HEK293 (cell line): ENCODE measurements at regions not wholly inside any gene's neighbourhood (a gene's known extent, or its start where the extent isn't known, plus 50 kb on each side); places are given as distances from the start of the nearest gene placed in this dataset.

Experiments
- CTCF ChIP-seq: fragments of 450-650 bp; formaldehyde crosslinking; IDR thresholded peaks from 2 replicates; pipeline ENCODE4 v1.5.1; 2016; ENCODE audit warnings: missing biosample characterization, missing genetic modification characterization
- KLF9 ChIP-seq: fragments of 450-650 bp; formaldehyde crosslinking; IDR thresholded peaks from 2 replicates; pipeline ENCODE4 v1.5.1; 2016; ENCODE audit warnings: missing biosample characterization, missing genetic modification characterization, low read depth
- REST ChIP-seq: fragments of 450-650 bp; formaldehyde crosslinking; IDR thresholded peaks from 2 replicates; pipeline ENCODE4 v1.5.1; 2016; ENCODE audit warnings: missing biosample characterization, missing genetic modification characterization
- SALL2 ChIP-seq: fragments of 450-650 bp; formaldehyde crosslinking; IDR thresholded peaks from 2 replicates; pipeline ENCODE4 v1.5.0; 2017; ENCODE audit warnings: missing biosample characterization, mild to moderate bottlenecking, missing genetic modification characterization, borderline replicate concordance
- TCF7L2 ChIP-seq: IDR thresholded peaks from 2 replicates; pipeline ENCODE4 v1.6.1; 2011; ENCODE audit warnings: low read depth, mild to moderate bottlenecking, inconsistent platforms, low read length, moderate library complexity, borderline replicate concordance
- TSHZ1 ChIP-seq: fragments of 450-650 bp; formaldehyde crosslinking; IDR thresholded peaks from 2 replicates; pipeline ENCODE4 v1.5.1; 2016; ENCODE audit warnings: missing biosample characterization, missing genetic modification characterization, borderline replicate concordance
- YY1 ChIP-seq: fragments of 450-650 bp; formaldehyde crosslinking; IDR thresholded peaks from 2 replicates; pipeline ENCODE4 v1.5.1; 2018; ENCODE audit warnings: missing biosample characterization, missing genetic modification characterization
- ZNF561 ChIP-seq: fragments of 450-650 bp; IDR thresholded peaks from 2 replicates; pipeline ENCODE4 v1.5.1; 2018; ENCODE audit warnings: missing biosample characterization, missing genetic modification characterization, borderline replicate concordance
- ZNF830 ChIP-seq: fragments of 450-650 bp; IDR thresholded peaks from 2 replicates; pipeline ENCODE4 v1.5.0; 2018; ENCODE audit warnings: missing biosample characterization, missing genetic modification characterization, low read depth, mild to moderate bottlenecking, moderate library complexity
- TF ChIP-seq, protein P1 (sequence below): fragments of 450-650 bp; formaldehyde crosslinking; IDR thresholded peaks from 2 replicates; pipeline ENCODE4 v1.5.1; 2016; ENCODE audit warnings: missing biosample characterization, missing genetic modification characterization
- TF ChIP-seq, protein P2 (sequence below): fragments of 450-650 bp; formaldehyde crosslinking; conservative IDR thresholded peaks from 2 replicates; pipeline ENCODE4 v1.5.1; 2016; ENCODE audit warnings: low read depth, missing biosample characterization, missing genetic modification characterization
- TF ChIP-seq, protein P3 (sequence below): fragments of 450-650 bp; formaldehyde crosslinking; IDR thresholded peaks from 2 replicates; pipeline ENCODE4 v1.5.1; 2016; ENCODE audit warnings: missing biosample characterization, missing genetic modification characterization, low read depth

- TF ChIP-seq CTCF (tag by site-specific recombination): no peak
- no peak for TF ChIP-seq TSHZ1 (tag by site-specific recombination)
- TF ChIP-seq, protein P1, sequence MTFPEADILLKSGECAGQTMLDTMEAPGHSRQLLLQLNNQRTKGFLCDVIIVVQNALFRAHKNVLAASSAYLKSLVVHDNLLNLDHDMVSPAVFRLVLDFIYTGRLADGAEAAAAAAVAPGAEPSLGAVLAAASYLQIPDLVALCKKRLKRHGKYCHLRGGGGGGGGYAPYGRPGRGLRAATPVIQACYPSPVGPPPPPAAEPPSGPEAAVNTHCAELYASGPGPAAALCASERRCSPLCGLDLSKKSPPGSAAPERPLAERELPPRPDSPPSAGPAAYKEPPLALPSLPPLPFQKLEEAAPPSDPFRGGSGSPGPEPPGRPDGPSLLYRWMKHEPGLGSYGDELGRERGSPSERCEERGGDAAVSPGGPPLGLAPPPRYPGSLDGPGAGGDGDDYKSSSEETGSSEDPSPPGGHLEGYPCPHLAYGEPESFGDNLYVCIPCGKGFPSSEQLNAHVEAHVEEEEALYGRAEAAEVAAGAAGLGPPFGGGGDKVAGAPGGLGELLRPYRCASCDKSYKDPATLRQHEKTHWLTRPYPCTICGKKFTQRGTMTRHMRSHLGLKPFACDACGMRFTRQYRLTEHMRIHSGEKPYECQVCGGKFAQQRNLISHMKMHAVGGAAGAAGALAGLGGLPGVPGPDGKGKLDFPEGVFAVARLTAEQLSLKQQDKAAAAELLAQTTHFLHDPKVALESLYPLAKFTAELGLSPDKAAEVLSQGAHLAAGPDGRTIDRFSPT (tag by site-specific recombination): no peak
- TF ChIP-seq, protein P2, sequence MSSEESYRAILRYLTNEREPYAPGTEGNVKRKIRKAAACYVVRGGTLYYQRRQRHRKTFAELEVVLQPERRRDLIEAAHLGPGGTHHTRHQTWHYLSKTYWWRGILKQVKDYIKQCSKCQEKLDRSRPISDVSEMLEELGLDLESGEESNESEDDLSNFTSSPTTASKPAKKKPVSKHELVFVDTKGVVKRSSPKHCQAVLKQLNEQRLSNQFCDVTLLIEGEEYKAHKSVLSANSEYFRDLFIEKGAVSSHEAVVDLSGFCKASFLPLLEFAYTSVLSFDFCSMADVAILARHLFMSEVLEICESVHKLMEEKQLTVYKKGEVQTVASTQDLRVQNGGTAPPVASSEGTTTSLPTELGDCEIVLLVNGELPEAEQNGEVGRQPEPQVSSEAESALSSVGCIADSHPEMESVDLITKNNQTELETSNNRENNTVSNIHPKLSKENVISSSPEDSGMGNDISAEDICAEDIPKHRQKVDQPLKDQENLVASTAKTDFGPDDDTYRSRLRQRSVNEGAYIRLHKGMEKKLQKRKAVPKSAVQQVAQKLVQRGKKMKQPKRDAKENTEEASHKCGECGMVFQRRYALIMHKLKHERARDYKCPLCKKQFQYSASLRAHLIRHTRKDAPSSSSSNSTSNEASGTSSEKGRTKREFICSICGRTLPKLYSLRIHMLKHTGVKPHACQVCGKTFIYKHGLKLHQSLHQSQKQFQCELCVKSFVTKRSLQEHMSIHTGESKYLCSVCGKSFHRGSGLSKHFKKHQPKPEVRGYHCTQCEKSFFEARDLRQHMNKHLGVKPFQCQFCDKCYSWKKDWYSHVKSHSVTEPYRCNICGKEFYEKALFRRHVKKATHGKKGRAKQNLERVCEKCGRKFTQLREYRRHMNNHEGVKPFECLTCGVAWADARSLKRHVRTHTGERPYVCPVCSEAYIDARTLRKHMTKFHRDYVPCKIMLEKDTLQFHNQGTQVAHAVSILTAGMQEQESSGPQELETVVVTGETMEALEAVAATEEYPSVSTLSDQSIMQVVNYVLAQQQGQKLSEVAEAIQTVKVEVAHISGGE (tag by site-specific recombination): no peak
- TF ChIP-seq ZNF561 (tag by site-specific recombination): no peak
- no peak for TF ChIP-seq SALL2
- no peak for TF ChIP-seq ZNF830 (tag by site-specific recombination)
- no peak for TF ChIP-seq YY1 (tag by site-specific recombination)
- TF ChIP-seq, protein P3, sequence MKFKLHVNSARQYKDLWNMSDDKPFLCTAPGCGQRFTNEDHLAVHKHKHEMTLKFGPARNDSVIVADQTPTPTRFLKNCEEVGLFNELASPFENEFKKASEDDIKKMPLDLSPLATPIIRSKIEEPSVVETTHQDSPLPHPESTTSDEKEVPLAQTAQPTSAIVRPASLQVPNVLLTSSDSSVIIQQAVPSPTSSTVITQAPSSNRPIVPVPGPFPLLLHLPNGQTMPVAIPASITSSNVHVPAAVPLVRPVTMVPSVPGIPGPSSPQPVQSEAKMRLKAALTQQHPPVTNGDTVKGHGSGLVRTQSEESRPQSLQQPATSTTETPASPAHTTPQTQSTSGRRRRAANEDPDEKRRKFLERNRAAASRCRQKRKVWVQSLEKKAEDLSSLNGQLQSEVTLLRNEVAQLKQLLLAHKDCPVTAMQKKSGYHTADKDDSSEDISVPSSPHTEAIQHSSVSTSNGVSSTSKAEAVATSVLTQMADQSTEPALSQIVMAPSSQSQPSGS (tag by site-specific recombination): no peak
- no peak for TF ChIP-seq REST (tag by site-specific recombination)
- no peak for TF ChIP-seq TCF7L2
- no peak for TF ChIP-seq KLF9 (tag by site-specific recombination)
These were observed 241.3 kb upstream of the ANO3 start for GRCh38 chr11:26090651-26091050.
